ENCODE measurements at regions not wholly inside any gene's neighbourhood (a gene's known extent, or its start where the extent isn't known, plus 50 kb on each side); places are given as distances from the start of the nearest gene placed in this dataset.
"Not testable (repeated sequence)": the region's sequence is repeated elsewhere in the genome, so short reads cannot be mapped to it uniquely, and the experiment has no call there.

DNA sequence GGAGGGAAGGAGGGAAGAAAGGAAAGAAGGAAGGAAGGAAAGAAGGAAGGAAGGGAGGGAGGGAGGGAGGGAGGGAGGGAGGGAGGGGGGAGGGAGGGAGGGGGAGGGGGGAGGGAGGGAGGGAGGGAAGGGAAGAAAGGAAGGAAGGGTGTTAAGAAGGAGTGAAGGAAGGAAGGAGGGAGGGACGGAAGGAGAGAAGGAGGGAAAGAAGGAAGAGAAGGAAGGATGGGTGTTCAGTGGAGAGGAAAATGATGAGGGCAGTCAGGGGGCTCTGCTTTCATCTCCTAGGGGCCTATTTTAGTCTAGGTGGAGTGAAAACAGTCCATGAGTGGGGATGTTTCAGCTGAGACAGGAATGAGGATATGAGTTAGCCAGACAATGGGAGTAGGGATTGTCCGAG lies 357.0 kb upstream of the C16orf82 start:
- Histone ChIP-seq H3K36me3 (no peaks in the 10 kb centered on the region), H3K27ac (no peak overlapping the region), H3K4me3 (no peak overlapping the region), H3K9me3 (no peaks in the 10 kb centered on the region), H3K4me1 (no peaks in the 10 kb centered on the region), H3K27me3 (no peaks in the 10 kb centered on the region)
- no peak for DNase-seq
- TF ChIP-seq, protein P1, sequence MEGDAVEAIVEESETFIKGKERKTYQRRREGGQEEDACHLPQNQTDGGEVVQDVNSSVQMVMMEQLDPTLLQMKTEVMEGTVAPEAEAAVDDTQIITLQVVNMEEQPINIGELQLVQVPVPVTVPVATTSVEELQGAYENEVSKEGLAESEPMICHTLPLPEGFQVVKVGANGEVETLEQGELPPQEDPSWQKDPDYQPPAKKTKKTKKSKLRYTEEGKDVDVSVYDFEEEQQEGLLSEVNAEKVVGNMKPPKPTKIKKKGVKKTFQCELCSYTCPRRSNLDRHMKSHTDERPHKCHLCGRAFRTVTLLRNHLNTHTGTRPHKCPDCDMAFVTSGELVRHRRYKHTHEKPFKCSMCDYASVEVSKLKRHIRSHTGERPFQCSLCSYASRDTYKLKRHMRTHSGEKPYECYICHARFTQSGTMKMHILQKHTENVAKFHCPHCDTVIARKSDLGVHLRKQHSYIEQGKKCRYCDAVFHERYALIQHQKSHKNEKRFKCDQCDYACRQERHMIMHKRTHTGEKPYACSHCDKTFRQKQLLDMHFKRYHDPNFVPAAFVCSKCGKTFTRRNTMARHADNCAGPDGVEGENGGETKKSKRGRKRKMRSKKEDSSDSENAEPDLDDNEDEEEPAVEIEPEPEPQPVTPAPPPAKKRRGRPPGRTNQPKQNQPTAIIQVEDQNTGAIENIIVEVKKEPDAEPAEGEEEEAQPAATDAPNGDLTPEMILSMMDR (IDR thresholded peaks at IDR 0.05), result no peak
- no peak for TF ChIP-seq POLR2A (IDR thresholded peaks at IDR 0.05)

DNA sequence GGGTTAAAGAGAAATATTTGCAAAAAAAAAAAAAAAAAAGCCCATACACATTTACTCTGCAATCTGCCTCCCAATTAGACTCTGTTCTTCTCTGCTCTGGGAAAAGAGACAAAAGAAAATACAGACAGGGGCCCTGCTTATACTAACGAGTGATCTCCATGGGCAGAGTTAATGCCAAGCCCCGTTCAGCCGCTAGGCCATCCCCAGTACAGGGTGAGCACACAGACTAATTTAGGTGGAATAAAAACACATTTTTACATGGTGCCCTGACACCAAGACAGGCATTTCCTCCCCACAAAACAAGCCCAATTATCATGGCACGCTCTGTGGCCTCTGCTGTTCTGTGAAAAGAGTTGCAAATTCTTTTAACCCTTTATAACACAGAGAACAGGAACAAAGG lies 356.3 kb upstream of the C16orf82 start:
- Histone ChIP-seq H3K36me3 (no peaks in the 10 kb centered on the region), H3K4me3 (no peak overlapping the region), H3K27ac (no peak overlapping the region), H3K27me3 (no peaks in the 10 kb centered on the region), H3K4me1 (no peaks in the 10 kb centered on the region), H3K9me3 (no peaks in the 10 kb centered on the region)
- TF ChIP-seq, protein P1 (IDR thresholded peaks at IDR 0.05), result no peak
- no peak for TF ChIP-seq POLR2A (IDR thresholded peaks at IDR 0.05)
- no peak for DNase-seq

DNA sequence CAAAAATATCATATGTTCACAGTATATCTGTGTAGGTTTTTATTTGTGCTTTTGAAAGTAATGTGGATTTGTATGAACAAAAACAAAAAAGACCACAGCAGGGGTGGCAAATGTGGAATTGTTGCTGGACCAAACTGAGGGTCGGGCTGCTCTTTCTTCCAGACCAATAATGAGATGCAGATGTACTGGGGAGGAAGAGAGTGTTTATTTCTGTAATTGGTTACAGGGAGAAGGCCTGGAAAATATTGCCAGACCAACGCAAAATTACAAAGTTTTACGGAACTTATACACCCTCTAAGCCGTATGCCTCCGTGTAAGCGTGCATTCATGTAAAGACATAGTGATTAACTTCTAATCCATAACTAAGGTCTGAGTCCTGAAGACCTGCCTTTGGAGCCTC lies 353.9 kb upstream of the C16orf82 start:
- Histone ChIP-seq H3K27ac (no peak overlapping the region), H3K27me3 (no peaks in the 10 kb centered on the region), H3K4me1 (no peaks in the 10 kb centered on the region), H3K4me3 (no peak overlapping the region), H3K36me3 (no peaks in the 10 kb centered on the region), H3K9me3 (no peaks in the 10 kb centered on the region)
- no peak for DNase-seq
- TF ChIP-seq, protein P1 (IDR thresholded peaks at IDR 0.05), result no peak
- no peak for TF ChIP-seq POLR2A (IDR thresholded peaks at IDR 0.05)

DNA sequence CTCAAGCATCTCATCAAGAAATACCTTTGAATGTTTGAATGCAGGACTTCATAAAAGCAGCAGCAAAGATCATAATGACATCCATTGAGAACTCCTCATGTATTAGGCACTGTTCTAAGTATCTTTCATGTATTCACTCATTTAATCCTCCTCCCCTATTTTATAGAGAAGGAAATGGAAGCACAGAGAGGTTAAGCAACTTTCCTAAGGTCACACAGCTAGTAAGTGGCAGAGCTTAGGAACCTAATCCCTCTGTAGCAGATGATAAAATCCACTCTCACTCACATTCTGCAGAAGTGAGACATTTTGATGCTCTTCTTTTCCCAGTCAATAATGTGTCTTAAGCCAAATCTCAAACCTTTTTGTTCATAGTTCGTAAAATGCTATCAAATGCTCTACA lies 350.8 kb upstream of the C16orf82 start:
- Histone ChIP-seq H3K36me3 (no peaks in the 10 kb centered on the region), H3K27ac (no peak overlapping the region), H3K4me3 (no peak overlapping the region), H3K27me3 (no peaks in the 10 kb centered on the region), H3K4me1 (no peaks in the 10 kb centered on the region), H3K9me3 (no peaks in the 10 kb centered on the region)
- no peak for DNase-seq
- TF ChIP-seq, protein P1 (IDR thresholded peaks at IDR 0.05), result no peak
- TF ChIP-seq POLR2A (IDR thresholded peaks at IDR 0.05), result no peak

DNA sequence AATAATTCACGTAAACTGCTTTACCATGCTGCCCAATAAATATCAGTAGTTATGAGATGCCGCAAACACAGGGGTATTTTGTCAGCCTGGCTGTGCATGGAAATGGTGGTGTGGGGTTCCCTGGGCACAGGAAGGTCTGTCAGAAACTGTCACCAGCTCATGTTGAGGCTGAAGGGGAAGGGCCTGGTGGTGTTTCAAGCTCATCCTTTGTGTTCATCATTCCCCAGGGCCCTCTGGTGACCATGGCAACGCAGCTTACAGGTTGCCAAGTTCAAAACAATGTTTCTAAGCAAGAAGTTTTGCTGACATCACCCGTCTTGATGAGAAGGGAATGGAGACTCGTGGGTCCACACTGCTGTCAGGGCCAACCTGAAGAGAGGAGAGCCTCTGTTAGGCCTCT lies 348.9 kb upstream of the C16orf82 start:
- Histone ChIP-seq H3K27ac (no peak overlapping the region), H3K9me3 (no peaks in the 10 kb centered on the region), H3K27me3 (no peaks in the 10 kb centered on the region), H3K36me3 (no peaks in the 10 kb centered on the region), H3K4me1 (no peaks in the 10 kb centered on the region), H3K4me3 (no peak overlapping the region)
- no peak for TF ChIP-seq POLR2A (IDR thresholded peaks at IDR 0.05)
- TF ChIP-seq, protein P1 (IDR thresholded peaks at IDR 0.05), result no peak
- DNase-seq, result no peak

DNA sequence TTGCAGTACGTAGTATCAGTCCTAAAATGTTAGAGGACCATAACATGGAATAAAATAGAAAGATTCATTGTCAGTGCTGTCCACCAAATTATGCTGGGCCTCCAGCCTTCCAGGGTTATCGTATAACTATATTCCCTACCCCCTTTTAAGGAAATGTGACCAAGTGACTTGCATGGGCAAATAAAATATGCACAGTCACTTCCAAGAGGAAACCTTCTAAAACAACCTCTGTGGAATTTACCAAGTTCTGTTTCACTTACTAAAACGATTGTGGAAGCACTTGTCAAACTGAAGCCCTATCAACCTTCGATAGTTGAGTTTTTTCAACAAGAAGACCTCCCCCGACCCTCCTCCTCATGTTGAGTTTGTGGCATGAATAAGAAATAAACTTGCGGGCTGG lies 345.4 kb upstream of the C16orf82 start:
- H3K36me3 ChIP-seq, result no peaks in the 10 kb centered on the region
- no peak overlapping the region for H3K4me3 ChIP-seq
- H3K27ac ChIP-seq, result no peak overlapping the region
- H3K9me3 ChIP-seq, result no peaks in the 10 kb centered on the region
- no peaks in the 10 kb centered on the region for H3K27me3 ChIP-seq
- no peaks in the 10 kb centered on the region for H3K4me1 ChIP-seq
- TF ChIP-seq POLR2A (IDR thresholded peaks at IDR 0.05), result no peak
- TF ChIP-seq, protein P1 (IDR thresholded peaks at IDR 0.05), result no peak
- no peak for DNase-seq

DNA sequence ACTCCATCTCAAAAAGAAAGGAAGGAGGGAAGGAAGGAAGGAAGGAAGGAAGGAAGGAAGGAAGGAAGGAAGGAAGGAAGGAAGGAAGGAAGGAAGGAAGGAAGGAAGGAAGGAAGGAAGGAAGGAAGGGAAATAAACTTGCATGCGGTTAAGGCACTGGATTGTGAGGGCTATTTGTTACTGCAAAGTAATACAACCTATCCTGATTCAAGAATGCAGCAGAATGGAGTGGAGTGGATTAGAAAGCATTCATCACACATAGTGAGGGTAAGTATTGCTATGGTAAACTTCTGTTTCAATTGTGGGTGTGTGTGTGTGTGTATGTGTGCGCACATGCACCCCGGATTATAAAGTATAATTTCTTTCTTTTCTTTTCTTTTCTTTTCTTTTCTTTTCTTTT lies 344.8 kb upstream of the C16orf82 start:
- not testable (repeated sequence) for DNase-seq, H3K36me3 ChIP-seq, H3K9me3 ChIP-seq

More for the DNA sequence above, 344.8 kb upstream of the C16orf82 start:
- H3K27ac ChIP-seq, H3K4me1 ChIP-seq, H3K27me3 ChIP-seq, H3K4me3 ChIP-seq: not testable (repeated sequence)
